PC-3 (cell line): ENCODE measurements at regions not wholly inside any gene's neighbourhood (a gene's known extent, or its start where the extent isn't known, plus 50 kb on each side); places are given as distances from the start of the nearest gene placed in this dataset.

Experiments
- CTCF ChIP-seq: fragments of 300-600 bp; sonication (generic); conservative IDR thresholded peaks from 2 replicates; pipeline ENCODE4 v1.5.1; 2017; ENCODE audit warnings: antibody characterized with exemption, low read depth, mild to moderate bottlenecking, low read length
- EZH2 ChIP-seq: fragments of 300-600 bp; sonication (generic); IDR thresholded peaks from one replicate; pipeline ENCODE4 v1.6.1; 2017; ENCODE audit warnings: antibody characterized with exemption, mild to moderate bottlenecking, low read length; ENCODE audit not compliant: unreplicated experiment
- EZH2phosphoT487 ChIP-seq: fragments of 300-600 bp; sonication (generic); IDR thresholded peaks from 2 replicates; pipeline ENCODE4 v1.6.1; 2018; ENCODE audit warnings: mild to moderate bottlenecking, antibody characterized with exemption, low read length, borderline replicate concordance

GRCh38 chr12:113759135-113759534 is 207.0 kb downstream of the RBM19 start:
- TF ChIP-seq CTCF (no peak), EZH2 (no peak), EZH2phosphoT487 (no peak)
